HepG2 (cell line): ENCODE measurements at regions not wholly inside any gene's neighbourhood (a gene's known extent, or its start where the extent isn't known, plus 50 kb on each side); places are given as distances from the start of the nearest gene placed in this dataset.

ENCODE experiments used
- CBX1 ChIP-seq: IDR thresholded peaks from one replicate; pipeline ENCODE4 v1.6.1; 2016; ENCODE audit warnings: antibody characterized with exemption, low read depth
- CEBPG ChIP-seq: IDR thresholded peaks from 2 replicates; pipeline ENCODE4 v1.6.1; 2016
- HNF4A ChIP-seq: sonication (generic); formaldehyde crosslinking; IDR thresholded peaks from 2 replicates; pipeline ENCODE4 v1.4.0; 2020; ENCODE audit warnings: missing genetic modification reagents
- TMF1 ChIP-seq: sonication (generic); formaldehyde crosslinking; IDR thresholded peaks from 2 replicates; pipeline ENCODE4 v1.8.1; 2022; ENCODE audit warnings: low read depth, missing genetic modification reagents
- ZNF713 ChIP-seq: sonication (generic); formaldehyde crosslinking; IDR thresholded peaks from 2 replicates; pipeline ENCODE4 v1.4.0; 2020; ENCODE audit warnings: mild to moderate bottlenecking, missing genetic modification reagents
- TF ChIP-seq, protein P1 (sequence below): sonication (generic); formaldehyde crosslinking; IDR thresholded peaks from 2 replicates; pipeline ENCODE4 v1.4.0; 2020; ENCODE audit warnings: low read depth, mild to moderate bottlenecking, missing genetic modification reagents
- TF ChIP-seq, protein P2 (sequence below): sonication (generic); formaldehyde crosslinking; IDR thresholded peaks from 2 replicates; pipeline ENCODE4 v1.4.0; 2020; ENCODE audit warnings: mild to moderate bottlenecking, missing genetic modification reagents

DNA sequence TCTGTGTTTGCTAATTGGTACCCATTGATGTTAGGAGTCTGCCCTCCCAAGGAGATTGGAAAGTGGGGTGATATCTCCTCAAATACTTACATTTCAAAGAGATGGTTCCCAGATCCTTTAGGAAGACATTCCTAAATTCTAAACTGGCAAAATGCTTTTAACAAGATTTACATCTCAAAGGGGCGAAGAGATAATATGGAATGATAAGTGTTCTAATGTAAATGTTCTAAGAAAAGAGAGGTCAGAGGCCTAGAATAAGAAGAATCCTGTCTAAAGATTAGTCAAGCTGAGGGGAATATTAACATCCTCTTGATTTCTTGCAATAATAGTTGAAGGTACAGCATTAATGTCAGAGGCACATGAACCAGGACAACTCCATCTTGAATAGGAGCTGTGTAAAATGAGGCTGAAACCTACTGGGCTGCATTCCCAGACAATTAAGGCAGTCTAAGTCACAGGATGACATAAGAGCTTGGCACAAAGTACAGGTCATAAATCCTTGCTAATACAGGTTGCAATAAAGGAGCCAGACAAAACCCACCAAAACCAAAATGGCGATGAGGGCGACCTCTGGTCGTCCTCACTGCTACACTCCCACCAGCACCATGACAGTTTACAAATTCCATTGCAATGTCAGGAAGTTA, 2248.1 kb downstream of the ARAP2 start (continued):
- TF ChIP-seq, protein P1, sequence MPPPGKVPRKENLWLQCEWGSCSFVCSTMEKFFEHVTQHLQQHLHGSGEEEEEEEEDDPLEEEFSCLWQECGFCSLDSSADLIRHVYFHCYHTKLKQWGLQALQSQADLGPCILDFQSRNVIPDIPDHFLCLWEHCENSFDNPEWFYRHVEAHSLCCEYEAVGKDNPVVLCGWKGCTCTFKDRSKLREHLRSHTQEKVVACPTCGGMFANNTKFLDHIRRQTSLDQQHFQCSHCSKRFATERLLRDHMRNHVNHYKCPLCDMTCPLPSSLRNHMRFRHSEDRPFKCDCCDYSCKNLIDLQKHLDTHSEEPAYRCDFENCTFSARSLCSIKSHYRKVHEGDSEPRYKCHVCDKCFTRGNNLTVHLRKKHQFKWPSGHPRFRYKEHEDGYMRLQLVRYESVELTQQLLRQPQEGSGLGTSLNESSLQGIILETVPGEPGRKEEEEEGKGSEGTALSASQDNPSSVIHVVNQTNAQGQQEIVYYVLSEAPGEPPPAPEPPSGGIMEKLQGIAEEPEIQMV (CRISPR knock-in tag): no peak
- TF ChIP-seq CEBPG (CRISPR knock-in tag) (no peak), HNF4A (CRISPR knock-in tag) (no peak), TMF1 (CRISPR knock-in tag) (no peak), ZNF713 (CRISPR knock-in tag) (no peak), CBX1 (no peak)
- TF ChIP-seq, protein P2, sequence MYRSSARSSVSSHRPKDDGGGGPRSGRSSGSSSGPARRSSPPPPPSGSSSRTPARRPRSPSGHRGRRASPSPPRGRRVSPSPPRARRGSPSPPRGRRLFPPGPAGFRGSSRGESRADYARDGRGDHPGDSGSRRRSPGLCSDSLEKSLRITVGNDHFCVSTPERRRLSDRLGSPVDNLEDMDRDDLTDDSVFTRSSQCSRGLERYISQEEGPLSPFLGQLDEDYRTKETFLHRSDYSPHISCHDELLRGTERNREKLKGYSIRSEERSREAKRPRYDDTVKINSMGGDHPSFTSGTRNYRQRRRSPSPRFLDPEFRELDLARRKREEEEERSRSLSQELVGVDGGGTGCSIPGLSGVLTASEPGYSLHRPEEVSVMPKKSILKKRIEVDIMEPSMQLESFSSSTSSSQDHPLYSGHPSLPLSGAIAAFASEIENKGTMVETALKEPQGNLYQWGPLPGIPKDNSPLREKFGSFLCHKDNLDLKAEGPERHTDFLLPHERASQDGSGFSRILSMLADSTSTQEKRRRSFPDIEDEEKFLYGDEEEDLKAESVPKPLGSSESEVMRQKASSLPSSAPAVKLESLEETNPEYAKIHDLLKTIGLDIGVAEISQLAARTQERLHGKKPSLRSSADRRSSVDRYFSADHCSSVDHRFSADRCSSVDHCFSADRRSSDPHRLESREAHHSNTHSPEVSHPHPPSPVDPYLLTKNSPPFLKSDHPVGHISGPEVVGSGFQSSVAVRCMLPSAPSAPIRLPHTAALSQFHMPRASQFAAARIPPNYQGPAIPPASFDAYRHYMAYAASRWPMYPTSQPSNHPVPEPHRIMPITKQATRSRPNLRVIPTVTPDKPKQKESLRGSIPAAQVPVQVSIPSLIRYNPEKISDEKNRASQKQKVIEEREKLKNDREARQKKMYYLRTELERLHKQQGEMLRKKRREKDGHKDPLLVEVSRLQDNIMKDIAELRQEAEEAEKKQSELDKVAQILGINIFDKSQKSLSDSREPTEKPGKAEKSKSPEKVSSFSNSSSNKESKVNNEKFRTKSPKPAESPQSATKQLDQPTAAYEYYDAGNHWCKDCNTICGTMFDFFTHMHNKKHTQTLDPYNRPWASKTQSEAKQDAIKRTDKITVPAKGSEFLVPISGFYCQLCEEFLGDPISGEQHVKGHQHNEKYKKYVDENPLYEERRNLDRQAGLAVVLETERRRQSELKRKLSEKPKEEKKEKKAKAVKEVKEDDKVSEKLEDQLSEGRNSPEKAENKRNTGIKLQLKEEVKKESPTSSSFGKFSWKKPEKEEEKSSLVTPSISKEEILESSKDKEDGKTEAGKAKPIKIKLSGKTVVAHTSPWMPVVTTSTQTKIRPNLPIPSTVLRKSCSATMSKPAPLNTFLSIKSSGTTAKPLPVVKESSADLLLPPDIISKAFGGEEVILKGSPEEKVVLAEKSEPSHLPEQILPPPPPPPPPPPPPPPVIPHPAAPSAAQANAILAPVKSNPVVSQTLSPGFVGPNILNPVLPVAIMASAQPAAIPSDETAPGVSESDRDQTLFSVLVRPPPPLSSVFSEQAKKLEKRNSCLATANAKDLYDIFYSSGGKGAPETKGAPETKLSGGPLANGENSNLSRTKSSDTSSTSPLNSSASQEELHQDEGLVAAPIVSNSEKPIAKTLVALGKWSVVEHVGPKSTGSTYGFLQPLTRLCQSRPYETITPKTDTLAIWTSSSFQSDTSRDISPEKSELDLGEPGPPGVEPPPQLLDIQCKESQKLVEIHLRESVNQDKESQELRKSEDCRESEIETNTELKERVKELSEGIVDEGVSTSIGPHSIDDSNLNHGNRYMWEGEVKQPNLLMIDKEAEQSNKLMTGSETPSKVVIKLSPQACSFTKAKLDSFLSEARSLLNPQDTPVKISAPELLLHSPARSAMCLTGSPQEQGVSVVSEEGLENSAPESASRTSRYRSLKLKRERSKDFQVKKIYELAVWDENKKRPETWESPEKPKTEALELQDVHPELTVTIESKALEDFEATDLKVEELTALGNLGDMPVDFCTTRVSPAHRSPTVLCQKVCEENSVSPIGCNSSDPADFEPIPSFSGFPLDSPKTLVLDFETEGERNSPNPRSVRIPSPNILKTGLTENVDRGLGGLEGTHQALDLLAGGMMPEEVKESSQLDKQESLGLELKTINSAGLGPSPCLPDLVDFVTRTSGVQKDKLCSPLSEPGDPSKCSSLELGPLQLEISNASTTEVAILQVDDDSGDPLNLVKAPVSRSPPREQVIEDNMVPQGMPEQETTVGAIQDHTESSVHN: no peak
- TF ChIP-seq, all 625 proteins: peak for 0
